ENCODE measurements at regions not wholly inside any gene's neighbourhood (a gene's known extent, or its start where the extent isn't known, plus 50 kb on each side); places are given as distances from the start of the nearest gene placed in this dataset.
A peak's percentile ranks its signal among the peaks of the same experiment; 100 is the strongest.

DNA sequence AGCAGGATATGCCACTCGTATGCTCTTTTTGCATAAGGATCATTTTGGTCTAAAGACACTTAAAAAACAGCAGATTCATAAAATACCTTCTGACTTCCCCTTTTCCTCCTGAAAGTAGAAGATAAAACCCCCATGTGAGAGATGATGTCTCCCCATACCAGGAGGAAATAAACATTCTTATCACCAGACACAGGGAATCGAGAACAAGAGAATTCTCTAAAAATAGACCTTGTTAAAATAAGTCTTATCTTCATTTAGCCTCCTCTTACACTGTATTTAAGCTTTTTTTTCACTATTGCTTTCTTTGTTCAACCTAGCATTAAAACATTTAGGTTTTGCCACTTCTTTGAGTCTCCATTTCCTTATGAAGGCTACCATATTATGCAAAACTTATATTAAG, 709.3 kb downstream of the KCNT2 start:
- TF ChIP-seq, protein P1, sequence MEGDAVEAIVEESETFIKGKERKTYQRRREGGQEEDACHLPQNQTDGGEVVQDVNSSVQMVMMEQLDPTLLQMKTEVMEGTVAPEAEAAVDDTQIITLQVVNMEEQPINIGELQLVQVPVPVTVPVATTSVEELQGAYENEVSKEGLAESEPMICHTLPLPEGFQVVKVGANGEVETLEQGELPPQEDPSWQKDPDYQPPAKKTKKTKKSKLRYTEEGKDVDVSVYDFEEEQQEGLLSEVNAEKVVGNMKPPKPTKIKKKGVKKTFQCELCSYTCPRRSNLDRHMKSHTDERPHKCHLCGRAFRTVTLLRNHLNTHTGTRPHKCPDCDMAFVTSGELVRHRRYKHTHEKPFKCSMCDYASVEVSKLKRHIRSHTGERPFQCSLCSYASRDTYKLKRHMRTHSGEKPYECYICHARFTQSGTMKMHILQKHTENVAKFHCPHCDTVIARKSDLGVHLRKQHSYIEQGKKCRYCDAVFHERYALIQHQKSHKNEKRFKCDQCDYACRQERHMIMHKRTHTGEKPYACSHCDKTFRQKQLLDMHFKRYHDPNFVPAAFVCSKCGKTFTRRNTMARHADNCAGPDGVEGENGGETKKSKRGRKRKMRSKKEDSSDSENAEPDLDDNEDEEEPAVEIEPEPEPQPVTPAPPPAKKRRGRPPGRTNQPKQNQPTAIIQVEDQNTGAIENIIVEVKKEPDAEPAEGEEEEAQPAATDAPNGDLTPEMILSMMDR (IDR thresholded peaks at IDR 0.05 in 2 of 3, conservative IDR thresholded peaks at IDR 0.05 in 1 of 3; ENCODE audit: insufficient read depth in 2 of 3, low read depth in 1 of 3, low read length in 3 of 3) = no peak
- TF ChIP-seq BHLHE40 (IDR thresholded peaks at IDR 0.05; ENCODE audit: low read length) = peak; percentile 56; the same call in 1 of the 2 replicates
- TF ChIP-seq POLR2A (conservative IDR thresholded peaks at IDR 0.05) = no peak
- 0 out of 2 replicates have a peak, but pooled peaks have one; percentile 56 for TF ChIP-seq MYNN (IDR thresholded peaks at IDR 0.05)
- TF ChIP-seq MYNN (CRISPR knock-in tag; IDR thresholded peaks at IDR 0.05) = no peak
- TF ChIP-seq, protein P2, sequence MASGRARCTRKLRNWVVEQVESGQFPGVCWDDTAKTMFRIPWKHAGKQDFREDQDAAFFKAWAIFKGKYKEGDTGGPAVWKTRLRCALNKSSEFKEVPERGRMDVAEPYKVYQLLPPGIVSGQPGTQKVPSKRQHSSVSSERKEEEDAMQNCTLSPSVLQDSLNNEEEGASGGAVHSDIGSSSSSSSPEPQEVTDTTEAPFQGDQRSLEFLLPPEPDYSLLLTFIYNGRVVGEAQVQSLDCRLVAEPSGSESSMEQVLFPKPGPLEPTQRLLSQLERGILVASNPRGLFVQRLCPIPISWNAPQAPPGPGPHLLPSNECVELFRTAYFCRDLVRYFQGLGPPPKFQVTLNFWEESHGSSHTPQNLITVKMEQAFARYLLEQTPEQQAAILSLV (tag; IDR thresholded peaks at IDR 0.05) = no peak
- TF ChIP-seq, protein P3, sequence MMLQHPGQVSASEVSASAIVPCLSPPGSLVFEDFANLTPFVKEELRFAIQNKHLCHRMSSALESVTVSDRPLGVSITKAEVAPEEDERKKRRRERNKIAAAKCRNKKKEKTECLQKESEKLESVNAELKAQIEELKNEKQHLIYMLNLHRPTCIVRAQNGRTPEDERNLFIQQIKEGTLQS (IDR thresholded peaks at IDR 0.05) = peak; percentile 37; the same call in 1 of the 2 replicates
- TF ChIP-seq, protein P3 (CRISPR knock-in tag; conservative IDR thresholded peaks at IDR 0.05) = no peak
- TF ChIP-seq EP300 (IDR thresholded peaks at IDR 0.05; ENCODE audit: low read length) = peak; percentile 98

Data from K562 (cell line).